ENCODE measurements at regions not wholly inside any gene's neighbourhood (a gene's known extent, or its start where the extent isn't known, plus 50 kb on each side); places are given as distances from the start of the nearest gene placed in this dataset.
"Not testable (repeated sequence)": the region's sequence is repeated elsewhere in the genome, so short reads cannot be mapped to it uniquely, and the experiment has no call there.

GRCh38 chr9:621201-621855 lies 220.2 kb upstream of the DMRT1 start:
- Histone ChIP-seq H3K4me3 (ENCODE audit: low read depth, low read length) (no peak overlapping the region), H3K27ac (ENCODE audit: low read depth, low read length) (no peak overlapping the region), H3K9me3 (ENCODE audit: control insufficient read depth, insufficient read depth, low read length) (no peaks in the 10 kb centered on the region), H3K27me3 (ENCODE audit: control insufficient read depth, insufficient read depth, low read length) (no peaks in the 10 kb centered on the region)
- ChIA-PET CTCF (interaction anchor here (1.1 kb wide), 1 partner anchor 185 kb away, joined by 10 read pairs; no protein-coding TSS in a partner anchor), POLR2A (no interaction called here)
- TF ChIP-seq, protein P1, sequence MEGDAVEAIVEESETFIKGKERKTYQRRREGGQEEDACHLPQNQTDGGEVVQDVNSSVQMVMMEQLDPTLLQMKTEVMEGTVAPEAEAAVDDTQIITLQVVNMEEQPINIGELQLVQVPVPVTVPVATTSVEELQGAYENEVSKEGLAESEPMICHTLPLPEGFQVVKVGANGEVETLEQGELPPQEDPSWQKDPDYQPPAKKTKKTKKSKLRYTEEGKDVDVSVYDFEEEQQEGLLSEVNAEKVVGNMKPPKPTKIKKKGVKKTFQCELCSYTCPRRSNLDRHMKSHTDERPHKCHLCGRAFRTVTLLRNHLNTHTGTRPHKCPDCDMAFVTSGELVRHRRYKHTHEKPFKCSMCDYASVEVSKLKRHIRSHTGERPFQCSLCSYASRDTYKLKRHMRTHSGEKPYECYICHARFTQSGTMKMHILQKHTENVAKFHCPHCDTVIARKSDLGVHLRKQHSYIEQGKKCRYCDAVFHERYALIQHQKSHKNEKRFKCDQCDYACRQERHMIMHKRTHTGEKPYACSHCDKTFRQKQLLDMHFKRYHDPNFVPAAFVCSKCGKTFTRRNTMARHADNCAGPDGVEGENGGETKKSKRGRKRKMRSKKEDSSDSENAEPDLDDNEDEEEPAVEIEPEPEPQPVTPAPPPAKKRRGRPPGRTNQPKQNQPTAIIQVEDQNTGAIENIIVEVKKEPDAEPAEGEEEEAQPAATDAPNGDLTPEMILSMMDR (IDR thresholded peaks at IDR 0.05; ENCODE audit: low read depth, low read length): no peak
- no peak for DNase-seq (ENCODE audit: low read depth, low spot score)

GRCh38 chr9:624935-625500 lies 216.5 kb upstream of the DMRT1 start:
- Histone ChIP-seq H3K27me3 (ENCODE audit: control insufficient read depth, insufficient read depth, low read length) (no peaks in the 10 kb centered on the region), H3K9me3 (ENCODE audit: control insufficient read depth, insufficient read depth, low read length) (no peaks in the 10 kb centered on the region), H3K4me3 (ENCODE audit: low read depth, low read length) (no peak overlapping the region), H3K27ac (ENCODE audit: low read depth, low read length) (no peak overlapping the region)
- ChIA-PET CTCF (interaction anchor here (0.8 to 1.3 kb wide), 4 partner anchors 10 to 181 kb away, joined by 3 to 4 read pairs (median 4); no protein-coding TSS in a partner anchor), POLR2A (no interaction called here)
- TF ChIP-seq, protein P1 (IDR thresholded peaks at IDR 0.05; ENCODE audit: low read depth, low read length): no peak
- no peak for DNase-seq (ENCODE audit: low read depth, low spot score)

DNA sequence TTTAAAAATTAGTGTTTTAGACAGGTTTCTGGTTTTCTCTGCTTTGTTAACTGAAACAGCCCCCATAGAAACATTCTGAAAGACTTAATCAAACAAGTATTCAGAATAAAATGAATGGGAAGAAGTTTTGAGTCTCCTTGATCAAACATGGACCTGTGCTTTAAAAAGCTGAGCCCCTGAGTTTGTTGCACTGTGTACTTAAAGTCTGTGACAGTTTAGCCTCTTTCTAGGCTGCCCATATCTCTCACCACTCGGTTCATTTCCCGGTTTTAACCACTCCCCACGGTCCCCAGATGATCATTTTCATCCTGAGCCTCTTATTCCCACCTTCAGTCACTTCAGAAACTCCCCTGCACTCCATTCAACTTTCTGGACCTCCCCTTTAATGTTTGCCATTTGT lies 215.9 kb upstream of the DMRT1 start:
- DNase-seq (ENCODE audit: low read depth, low spot score): no peak
- POLR2A ChIA-PET: no interaction called here
- Histone ChIP-seq H3K4me3 (ENCODE audit: low read depth, low read length) (no peak overlapping the region), H3K27me3 (ENCODE audit: control insufficient read depth, insufficient read depth, low read length) (no peaks in the 10 kb centered on the region), H3K9me3 (ENCODE audit: control insufficient read depth, insufficient read depth, low read length) (no peaks in the 10 kb centered on the region; the same call in 1 of the 2 replicates), H3K27ac (ENCODE audit: low read depth, low read length) (no peak overlapping the region)
- TF ChIP-seq, protein P1 (IDR thresholded peaks at IDR 0.05; ENCODE audit: low read depth, low read length): no peak
- CTCF ChIA-PET: interaction anchor here (1.3 kb wide), 1 partner anchor 13 kb away, joined by 3 read pairs; no protein-coding TSS in a partner anchor

DNA sequence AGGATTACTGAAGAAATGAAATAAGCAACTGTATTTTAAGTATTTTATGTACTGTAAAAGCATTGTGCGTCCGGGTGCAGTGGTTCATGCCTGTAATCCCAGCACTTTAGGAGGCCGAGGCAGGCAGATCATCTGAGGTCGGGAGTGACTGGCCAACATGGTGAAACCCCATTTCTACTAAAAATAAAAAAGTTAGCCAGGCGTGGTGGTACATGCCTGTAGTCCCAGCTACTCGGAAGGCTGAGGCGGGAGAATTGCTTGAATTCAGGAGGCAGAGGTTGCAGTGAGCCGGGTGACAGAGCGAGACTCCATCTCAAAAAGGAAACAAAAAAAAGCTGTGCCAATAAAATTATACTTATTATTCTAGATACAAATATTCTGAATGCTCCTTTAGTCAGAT lies 215.4 kb upstream of the DMRT1 start:
- H3K4me3 ChIP-seq (ENCODE audit: low read depth, low read length); H3K27me3 ChIP-seq (ENCODE audit: control insufficient read depth, insufficient read depth, low read length); H3K27ac ChIP-seq (ENCODE audit: low read depth, low read length); DNase-seq (ENCODE audit: low read depth, low spot score); H3K9me3 ChIP-seq (ENCODE audit: control insufficient read depth, insufficient read depth, low read length); POLR2A ChIA-PET: not testable (repeated sequence)
- CTCF ChIA-PET: interaction anchor here (1.1 to 1.7 kb wide), 3 partner anchors 132 to 180 kb away, joined by 3 to 7 read pairs (median 3); no protein-coding TSS in a partner anchor

GRCh38 chr9:626596-626995 lies 214.9 kb upstream of the DMRT1 start:
- Histone ChIP-seq H3K27ac (ENCODE audit: low read depth, low read length) (no peak overlapping the region), H3K27me3 (ENCODE audit: control insufficient read depth, insufficient read depth, low read length) (no peaks in the 10 kb centered on the region), H3K9me3 (ENCODE audit: control insufficient read depth, insufficient read depth, low read length) (no peaks in the 10 kb centered on the region; the same call in 1 of the 2 replicates), H3K4me3 (ENCODE audit: low read depth, low read length) (no peak overlapping the region)
- TF ChIP-seq, protein P1 (IDR thresholded peaks at IDR 0.05; ENCODE audit: low read depth, low read length): no peak
- no peak for DNase-seq (ENCODE audit: low read depth, low spot score)
- CTCF ChIA-PET: interaction anchor here (1.1 to 1.7 kb wide), 3 partner anchors 131 to 180 kb away, joined by 3 to 7 read pairs (median 3); no protein-coding TSS in a partner anchor
- POLR2A ChIA-PET: no interaction called here

Measured in AG04450 (cell line).